ENCODE measurements at regions not wholly inside any gene's neighbourhood (a gene's known extent, or its start where the extent isn't known, plus 50 kb on each side); places are given as distances from the start of the nearest gene placed in this dataset.

- no peak for TF ChIP-seq CHD7 (IDR thresholded peaks at IDR 0.05; ENCODE audit: insufficient replicate concordance, low read length)
- TF ChIP-seq TBP (IDR thresholded peaks at IDR 0.05; ENCODE audit: low read depth, low read length): no peak
- TF ChIP-seq ATF3 (IDR thresholded peaks at IDR 0.05; ENCODE audit: insufficient read depth, low read depth, low read length): no peak
- TF ChIP-seq HDAC6 (IDR thresholded peaks at IDR 0.05; ENCODE audit: low read depth, low read length): no peak
- no peak for TF ChIP-seq CHD1 (IDR thresholded peaks at IDR 0.05; ENCODE audit: low read depth, low read length)
- TF ChIP-seq SP2 (IDR thresholded peaks at IDR 0.05; ENCODE audit: low read length): no peak
- TF ChIP-seq EP300 (IDR thresholded peaks at IDR 0.05; ENCODE audit: borderline replicate concordance in 1 of 2, low read depth in 2 of 2, low read length in 2 of 2): no peak
- TF ChIP-seq POLR2A (IDR thresholded peaks at IDR 0.05; ENCODE audit: control extremely low read depth in 1 of 2, low read depth in 2 of 2, low read length in 2 of 2): no peak
- no peak for TF ChIP-seq KDM4A (IDR thresholded peaks at IDR 0.05; ENCODE audit: low read depth, low read length, severe bottlenecking)
- TF ChIP-seq RNF2 (IDR thresholded peaks at IDR 0.05; ENCODE audit: borderline replicate concordance, low read depth, low read length, missing control alignments, poor library complexity, severe bottlenecking): no peak
- TF ChIP-seq ZNF274 (IDR thresholded peaks at IDR 0.05; ENCODE audit: borderline replicate concordance, extremely low read depth, low read length): no peak
These were observed 350.5 kb downstream of the PAX1 start (continued) for GRCh38 chr20:22055981-22056380.

Measured in H1 (cell line).